Activated CD4-positive, alpha-beta T cell treated with anti-CD3 and anti-CD28 coated beads for 36 hours (primary cell): ENCODE measurements at regions not wholly inside any gene's neighbourhood (a gene's known extent, or its start where the extent isn't known, plus 50 kb on each side); places are given as distances from the start of the nearest gene placed in this dataset.

Experiments used
- ATAC-seq: fragments of 200-7000 bp; cut with Tn5 transposase; one replicate; pipeline ENCODE4 v1.10.0; 2021; ENCODE audit warnings: mild to moderate bottlenecking, moderate library complexity
- CTCF ChIA-PET: fragments of 350-600 bp; sonication (Branson Sonifier 250); formaldehyde crosslinking; loops from one replicate; lab custom pipeline; 2021; ENCODE audit warnings: antibody characterized with exemption; lab: Charles Lee
- POLR2A ChIA-PET: fragments of 350-600 bp; sonication (Branson Sonifier 250); formaldehyde crosslinking; loops from one replicate; lab custom pipeline; 2021; ENCODE audit warnings: antibody characterized with exemption, inconsistent platforms; lab: Charles Lee
- DNase-seq: peaks from one replicate; pipeline ENCODE4 v3.0.0-alpha.2; 2020
- H3K27ac Mint-ChIP-seq: one replicate; pipeline ENCODE4 v1.8.0; 2021; ENCODE audit warnings: mixed read lengths
- H3K27me3 Mint-ChIP-seq: one replicate; pipeline ENCODE4 v1.8.0; 2021; ENCODE audit warnings: mixed read lengths
- H3K36me3 Mint-ChIP-seq: one replicate; pipeline ENCODE4 v1.8.0; 2021; ENCODE audit warnings: low read depth, mixed read lengths
- H3K4me1 Mint-ChIP-seq: one replicate; pipeline ENCODE4 v1.8.0; 2021; ENCODE audit warnings: mixed read lengths
- H3K4me3 Mint-ChIP-seq: one replicate; pipeline ENCODE4 v1.8.0; 2021; ENCODE audit warnings: mild to moderate bottlenecking, moderate library complexity, mixed read lengths
- H3K9me3 Mint-ChIP-seq: one replicate; pipeline ENCODE4 v1.8.0; 2021; ENCODE audit warnings: low read depth, mixed read lengths
- intact Hi-C, 2 experiments: fragments of 100-400 bp; cut with DNase I in 1 of 2; cut with micrococcal nuclease in 1 of 2; formaldehyde crosslinking; loops; one replicate each; pipeline versions ENCODE4 v1.14.2 to v1.15.1; 2022 to 2024; cut with DNase I, micrococcal nuclease

- H3K4me1 Mint-ChIP-seq: no peaks in the 10 kb centered on the region
- no peaks in the 10 kb centered on the region for H3K36me3 Mint-ChIP-seq
- no peaks in the 10 kb centered on the region for H3K9me3 Mint-ChIP-seq
- H3K27me3 Mint-ChIP-seq: peaks cover 17% of the 10 kb centered on the region
- DNase-seq: no peak
- ATAC-seq: no peak
- ChIA-PET CTCF (no interaction called here), POLR2A (no interaction called here)
- no peak overlapping the region for H3K4me3 Mint-ChIP-seq
- H3K27ac Mint-ChIP-seq: no peak overlapping the region
- intact Hi-C loops: no loop called here
These were observed 432.2 kb upstream of the TPM1 start for GRCh38 chr15:62610265-62610869.

GRCh38 chr15:62611002-62611401, 431.5 kb upstream of the TPM1 start:
- H3K27ac Mint-ChIP-seq: no peak overlapping the region
- intact Hi-C loops: no loop called here
- H3K36me3 Mint-ChIP-seq: no peaks in the 10 kb centered on the region
- CTCF ChIA-PET: no interaction called here
- H3K4me1 Mint-ChIP-seq: no peaks in the 10 kb centered on the region
- no peak overlapping the region for H3K4me3 Mint-ChIP-seq
- peaks cover 17% of the 10 kb centered on the region for H3K27me3 Mint-ChIP-seq
- DNase-seq: no peak
- H3K9me3 Mint-ChIP-seq: no peaks in the 10 kb centered on the region
- no peak for ATAC-seq
- POLR2A ChIA-PET: no interaction called here

GRCh38 chr15:62612183-62612733, 430.3 kb upstream of the TPM1 start:
- Mint-ChIP-seq H3K4me1 (no peaks in the 10 kb centered on the region), H3K36me3 (no peaks in the 10 kb centered on the region), H3K27ac (no peak overlapping the region), H3K4me3 (no peak overlapping the region), H3K9me3 (no peaks in the 10 kb centered on the region), H3K27me3 (peaks cover 18% of the 10 kb centered on the region)
- ATAC-seq (no peak), DNase-seq (no peak)
- POLR2A ChIA-PET: no interaction called here
- CTCF ChIA-PET: no interaction called here
- intact Hi-C loops: no loop called here

- ChIA-PET CTCF (no interaction called here), POLR2A (no interaction called here)
- Mint-ChIP-seq H3K9me3 (no peaks in the 10 kb centered on the region), H3K27me3 (peaks cover 18% of the 10 kb centered on the region), H3K4me3 (no peak overlapping the region), H3K27ac (no peak overlapping the region), H3K4me1 (no peaks in the 10 kb centered on the region), H3K36me3 (no peaks in the 10 kb centered on the region)
- DNase-seq: no peak
- ATAC-seq: no peak
- intact Hi-C loops: no loop called here
These were observed 429.8 kb upstream of the TPM1 start for GRCh38 chr15:62612771-62613170.

- H3K27me3 Mint-ChIP-seq: peaks cover 7% of the 10 kb centered on the region
- H3K27ac Mint-ChIP-seq: no peak overlapping the region
- ATAC-seq (no peak), DNase-seq (no peak)
- POLR2A ChIA-PET: no interaction called here
- no peaks in the 10 kb centered on the region for H3K36me3 Mint-ChIP-seq
- H3K4me1 Mint-ChIP-seq: no peaks in the 10 kb centered on the region
- intact Hi-C loops: no loop called here
- no peaks in the 10 kb centered on the region for H3K9me3 Mint-ChIP-seq
- H3K4me3 Mint-ChIP-seq: no peak overlapping the region
- CTCF ChIA-PET: no interaction called here
These were observed 425.8 kb upstream of the TPM1 start for GRCh38 chr15:62616746-62617145.

- peaks cover 2% of the 10 kb centered on the region for H3K27me3 Mint-ChIP-seq
- H3K9me3 Mint-ChIP-seq: no peaks in the 10 kb centered on the region
- ATAC-seq (no peak), DNase-seq (no peak)
- no peaks in the 10 kb centered on the region for H3K36me3 Mint-ChIP-seq
- H3K4me3 Mint-ChIP-seq: no peak overlapping the region
- H3K4me1 Mint-ChIP-seq: no peaks in the 10 kb centered on the region
- H3K27ac Mint-ChIP-seq: no peak overlapping the region
- CTCF ChIA-PET: no interaction called here
- intact Hi-C loops: no loop called here
- POLR2A ChIA-PET: no interaction called here
These were observed 424.8 kb upstream of the TPM1 start for GRCh38 chr15:62617741-62618140.

- no peak for DNase-seq
- Mint-ChIP-seq H3K4me1 (no peaks in the 10 kb centered on the region), H3K9me3 (no peaks in the 10 kb centered on the region), H3K36me3 (no peaks in the 10 kb centered on the region), H3K27me3 (peaks cover 1% of the 10 kb centered on the region), H3K4me3 (no peak overlapping the region), H3K27ac (no peak overlapping the region)
- ChIA-PET POLR2A (no interaction called here), CTCF (no interaction called here)
- ATAC-seq: no peak
- intact Hi-C loops: no loop called here
These were observed 424.1 kb upstream of the TPM1 start for GRCh38 chr15:62618432-62618831.

- peaks cover 1% of the 10 kb centered on the region for H3K27me3 Mint-ChIP-seq
These were observed 423.6 kb upstream of the TPM1 start for GRCh38 chr15:62618846-62619504.

GRCh38 chr15:62619526-62619925, 423.0 kb upstream of the TPM1 start:
- Mint-ChIP-seq H3K9me3 (no peaks in the 10 kb centered on the region), H3K4me1 (no peaks in the 10 kb centered on the region), H3K4me3 (no peak overlapping the region), H3K27ac (no peak overlapping the region), H3K36me3 (no peaks in the 10 kb centered on the region), H3K27me3 (peaks cover 1% of the 10 kb centered on the region)
- ChIA-PET POLR2A (no interaction called here), CTCF (interaction anchor here (0.7 kb wide), 1 partner anchor 17 kb away, joined by 3 read pairs; no protein-coding TSS in a partner anchor)
- intact Hi-C loops: no loop called here
- ATAC-seq: no peak
- no peak for DNase-seq

More at GRCh38 chr15:62618846-62619504, 423.6 kb upstream of the TPM1 start:
- no peak overlapping the region for H3K27ac Mint-ChIP-seq
- no peaks in the 10 kb centered on the region for H3K4me1 Mint-ChIP-seq
- ATAC-seq (no peak), DNase-seq (no peak)
- CTCF ChIA-PET: interaction anchor here (0.7 kb wide), 1 partner anchor 17 kb away, joined by 3 read pairs; no protein-coding TSS in a partner anchor
- H3K9me3 Mint-ChIP-seq: no peaks in the 10 kb centered on the region
- POLR2A ChIA-PET: no interaction called here
- H3K36me3 Mint-ChIP-seq: no peaks in the 10 kb centered on the region
- H3K4me3 Mint-ChIP-seq: no peak overlapping the region
- intact Hi-C loops: no loop called here

- no peaks in the 10 kb centered on the region for H3K27me3 Mint-ChIP-seq
- ATAC-seq (no peak), DNase-seq (no peak)
- H3K27ac Mint-ChIP-seq: no peak overlapping the region
- no peaks in the 10 kb centered on the region for H3K9me3 Mint-ChIP-seq
- POLR2A ChIA-PET: no interaction called here
- CTCF ChIA-PET: interaction anchor here (0.7 to 1.2 kb wide), 2 partner anchors 120 to 269 kb away, joined by 3 read pairs; no protein-coding TSS in a partner anchor
- H3K4me1 Mint-ChIP-seq: peaks cover 2% of the 10 kb centered on the region
- H3K4me3 Mint-ChIP-seq: no peak overlapping the region
- intact Hi-C loops: no loop called here
- no peaks in the 10 kb centered on the region for H3K36me3 Mint-ChIP-seq
These were observed 419.8 kb upstream of the TPM1 start for GRCh38 chr15:62622775-62623174.

- H3K4me3 Mint-ChIP-seq: no peak overlapping the region
- H3K4me1 Mint-ChIP-seq: peaks cover 2% of the 10 kb centered on the region
- CTCF ChIA-PET: interaction anchor here (0.6 to 1.3 kb wide), 2 partner anchors 16 to 281 kb away, joined by 3 read pairs; no protein-coding TSS in a partner anchor
- no peaks in the 10 kb centered on the region for H3K36me3 Mint-ChIP-seq
- intact Hi-C loops: no loop called here
- no peak overlapping the region for H3K27ac Mint-ChIP-seq
- H3K27me3 Mint-ChIP-seq: peaks cover 4% of the 10 kb centered on the region
- H3K9me3 Mint-ChIP-seq: no peaks in the 10 kb centered on the region
- ATAC-seq (peak; percentile 63), DNase-seq (peak; percentile 6)
- POLR2A ChIA-PET: no interaction called here
These were observed 417.8 kb upstream of the TPM1 start for GRCh38 chr15:62624547-62625378.
